ENCODE measurements at regions not wholly inside any gene's neighbourhood (a gene's known extent, or its start where the extent isn't known, plus 50 kb on each side); places are given as distances from the start of the nearest gene placed in this dataset.

DNA sequence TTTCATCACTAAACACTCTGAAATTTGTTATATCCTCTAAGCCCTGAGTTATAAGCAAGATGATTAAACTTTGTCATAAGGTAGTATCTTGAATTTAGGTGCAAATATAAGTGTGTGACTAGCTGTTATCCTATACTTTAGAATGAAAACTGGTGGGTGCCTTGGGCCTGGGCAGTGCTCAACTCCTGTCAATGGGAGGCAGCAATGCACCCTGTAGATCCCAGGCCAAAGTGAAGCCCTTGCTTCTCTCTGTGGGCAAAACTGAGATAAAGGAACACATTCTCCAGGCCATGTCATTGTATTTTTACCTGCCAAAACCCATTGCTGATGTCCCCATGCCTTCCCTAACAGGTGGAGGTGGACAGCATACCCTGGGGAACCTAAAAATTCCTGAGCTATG is 525.2 kb downstream of the TNS1 start:
- DNase-seq (ENCODE audit: low spot score) = no peak

DNA sequence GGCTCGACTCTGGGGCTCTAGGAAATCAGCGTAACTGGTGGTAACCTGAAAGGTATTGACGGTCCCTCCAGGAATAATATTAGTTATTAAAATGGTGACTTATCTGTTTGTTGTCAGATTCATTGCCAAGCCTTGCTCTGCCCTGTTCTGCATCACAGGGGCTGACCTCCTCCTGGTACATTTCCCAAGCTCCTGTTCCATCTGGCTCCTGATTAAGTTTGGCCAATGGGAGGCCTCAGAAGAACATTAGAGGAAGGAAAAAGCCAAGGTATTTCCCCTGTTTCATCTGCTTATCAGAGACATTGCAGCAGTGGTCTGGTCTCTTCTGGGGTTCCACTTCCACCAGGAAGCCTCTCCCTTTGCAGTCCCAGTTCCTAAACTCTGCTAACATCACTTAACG is 527.0 kb downstream of the TNS1 start:
- DNase-seq (ENCODE audit: low spot score) = peak; percentile 61

DNA sequence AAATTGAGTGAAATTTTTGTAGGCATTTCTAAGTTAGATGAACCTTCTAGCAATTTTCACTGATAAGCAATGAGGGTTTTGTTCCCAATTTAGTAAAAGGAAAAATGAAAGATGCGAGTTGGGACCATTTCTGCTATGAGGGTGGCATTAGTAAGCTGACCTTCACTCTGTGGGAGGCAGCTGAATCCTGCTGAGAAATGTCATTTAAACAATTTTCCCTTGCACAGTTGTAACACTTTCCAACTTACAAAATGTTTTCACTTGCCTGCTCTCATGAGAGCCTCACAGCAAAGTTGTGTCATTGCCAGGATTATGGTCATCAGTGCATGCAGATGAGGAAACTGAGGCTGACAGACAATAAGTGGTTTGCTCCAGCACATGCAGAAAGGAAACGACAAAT is 527.7 kb downstream of the TNS1 start:
- no peak for DNase-seq (ENCODE audit: low spot score)

DNA sequence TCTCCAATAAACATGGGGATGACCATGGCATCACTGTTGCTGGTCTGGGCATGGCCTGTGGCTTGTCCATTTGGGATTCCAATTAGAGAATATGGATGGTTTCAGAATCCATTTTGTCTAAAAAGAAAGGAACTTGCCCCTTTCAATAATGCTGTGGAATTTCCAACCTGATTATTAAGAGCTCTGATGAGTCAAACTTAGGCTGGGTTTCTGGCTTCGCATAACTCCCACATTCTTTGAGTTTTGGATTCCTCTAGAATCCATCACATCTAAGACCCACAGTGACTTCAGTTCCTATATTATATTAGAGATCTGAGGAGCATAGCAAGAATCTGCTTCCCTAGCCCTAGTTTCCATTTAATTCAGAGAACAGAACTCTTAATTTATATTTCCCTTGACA is 531.5 kb downstream of the TNS1 start:
- DNase-seq (ENCODE audit: low spot score) = no peak

DNA sequence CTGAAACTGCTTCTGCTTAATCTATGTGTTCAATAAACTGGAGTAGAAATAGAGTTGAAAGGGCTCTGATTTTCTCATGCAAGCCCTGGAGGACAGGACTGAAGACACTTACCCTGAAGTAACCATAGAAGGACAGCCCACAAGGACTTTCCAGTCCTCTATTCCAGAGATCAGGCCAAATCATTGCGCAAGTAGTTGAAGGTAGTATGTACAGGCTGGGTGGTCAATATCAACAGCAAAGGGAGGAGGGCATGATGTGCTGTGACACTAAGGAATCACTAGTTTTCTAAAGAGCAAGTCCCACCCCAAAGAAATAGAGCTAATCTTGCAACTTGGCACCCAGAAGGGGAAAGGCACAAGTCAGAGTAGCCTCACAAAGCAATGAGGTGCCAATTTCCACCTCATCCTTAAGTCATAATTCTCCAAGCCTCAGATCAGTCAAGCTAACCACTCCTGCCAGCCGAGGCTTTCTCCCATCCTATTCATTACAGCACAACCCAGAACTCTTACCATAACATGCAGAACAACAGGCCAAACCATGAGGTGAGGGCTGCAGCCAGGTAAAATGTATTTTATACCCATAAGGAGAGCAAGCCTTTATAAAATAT is 533.5 kb downstream of the TNS1 start:
- DNase-seq (ENCODE audit: low spot score) = no peak

DNA sequence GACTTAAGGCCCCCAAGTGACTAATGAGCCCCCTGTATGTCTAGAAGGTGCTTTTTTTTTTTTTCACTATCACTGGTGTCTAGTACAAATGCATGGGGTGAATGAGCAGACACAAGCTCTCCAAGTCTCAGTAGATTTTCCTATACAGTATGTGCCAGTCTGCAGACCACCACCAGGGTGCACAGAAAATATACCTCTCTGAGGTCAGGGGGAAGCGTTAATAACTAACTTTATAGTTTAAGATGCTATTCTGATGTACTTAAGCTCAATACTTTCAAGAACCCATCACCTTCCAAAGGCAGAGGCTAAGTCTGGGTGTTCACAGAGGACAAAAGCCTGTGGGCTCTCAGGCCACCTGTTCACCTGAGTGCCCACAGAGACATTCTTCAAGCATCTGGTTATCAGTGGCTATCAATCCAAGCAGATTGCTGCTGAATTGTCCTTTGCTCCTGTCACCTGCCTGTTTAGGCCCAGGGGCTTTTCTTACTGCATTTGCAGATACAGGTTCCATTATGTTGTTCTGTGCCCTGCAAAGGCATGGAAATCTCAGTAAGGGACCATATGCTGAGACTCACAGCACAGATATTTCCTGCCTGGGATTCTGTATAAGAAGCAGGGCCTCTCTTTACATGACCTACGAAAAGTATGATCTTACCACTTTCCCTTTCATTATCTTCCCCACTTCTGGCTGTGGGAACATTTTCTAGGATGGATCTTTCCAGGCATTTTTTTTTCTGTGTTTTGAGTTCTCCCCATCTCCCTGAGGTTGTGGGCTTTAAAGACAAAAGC is 534.6 kb downstream of the TNS1 start:
- DNase-seq (ENCODE audit: low spot score) = no peak

DNA sequence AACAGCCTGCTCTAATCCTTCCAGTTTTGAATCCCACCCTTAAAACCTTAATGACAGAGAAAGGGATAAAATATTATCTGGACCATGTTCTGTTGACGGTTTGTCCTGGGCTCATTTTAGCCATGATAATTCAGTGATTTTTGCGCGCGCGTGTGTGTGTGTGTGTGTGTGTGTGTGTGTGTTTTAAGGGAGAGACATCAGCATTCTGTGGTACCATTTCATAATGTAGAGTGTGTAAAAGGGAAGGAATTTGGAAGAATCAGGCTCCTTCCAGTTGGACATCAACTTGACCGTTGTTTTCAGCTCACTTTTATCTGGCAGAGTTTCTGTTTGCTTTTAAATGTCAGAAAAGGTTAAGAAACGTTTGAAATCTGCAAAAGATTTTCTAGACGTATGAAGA is 535.5 kb downstream of the TNS1 start:
- no peak for DNase-seq (ENCODE audit: low spot score)

DNA sequence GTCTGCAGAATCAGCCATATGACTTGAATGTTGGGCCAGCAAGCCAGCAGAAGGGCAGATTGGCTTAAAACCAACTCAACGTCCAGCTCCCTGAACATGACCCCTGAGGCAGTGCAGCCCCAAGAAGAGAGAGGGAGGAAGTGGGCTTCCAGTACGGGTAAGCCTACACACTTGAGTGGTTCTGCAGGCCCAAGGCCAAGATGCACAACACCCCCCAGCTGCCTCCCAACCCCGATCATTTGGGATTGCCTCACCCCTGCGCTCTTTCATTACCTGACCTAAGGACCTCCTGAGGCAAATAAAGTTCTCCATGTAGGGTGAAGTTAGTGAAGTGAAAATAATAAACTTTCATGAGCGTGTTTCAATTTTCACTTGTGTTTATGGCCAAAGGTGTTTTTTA is 536.0 kb downstream of the TNS1 start:
- DNase-seq (ENCODE audit: low spot score) = no peak

DNA sequence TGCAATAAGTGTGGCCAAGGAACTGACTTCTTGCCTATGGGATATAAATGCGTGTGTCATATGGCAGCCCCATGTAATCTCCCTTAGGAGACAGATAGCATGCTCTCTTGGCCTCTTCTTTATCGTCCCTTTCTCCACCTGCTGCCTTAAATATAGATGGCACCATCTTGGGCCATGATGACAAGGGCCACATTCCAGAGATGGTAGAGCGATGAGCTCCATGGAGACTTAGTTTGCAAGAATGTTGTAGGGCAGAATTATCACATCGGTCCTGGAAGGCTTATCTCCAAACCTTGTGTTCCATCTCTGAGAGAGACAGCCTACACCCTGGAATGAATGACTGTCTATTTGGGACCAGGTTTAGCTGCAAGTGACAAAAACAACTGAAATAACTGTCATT is 536.7 kb downstream of the TNS1 start:
- no peak for DNase-seq (ENCODE audit: low spot score)

DNA sequence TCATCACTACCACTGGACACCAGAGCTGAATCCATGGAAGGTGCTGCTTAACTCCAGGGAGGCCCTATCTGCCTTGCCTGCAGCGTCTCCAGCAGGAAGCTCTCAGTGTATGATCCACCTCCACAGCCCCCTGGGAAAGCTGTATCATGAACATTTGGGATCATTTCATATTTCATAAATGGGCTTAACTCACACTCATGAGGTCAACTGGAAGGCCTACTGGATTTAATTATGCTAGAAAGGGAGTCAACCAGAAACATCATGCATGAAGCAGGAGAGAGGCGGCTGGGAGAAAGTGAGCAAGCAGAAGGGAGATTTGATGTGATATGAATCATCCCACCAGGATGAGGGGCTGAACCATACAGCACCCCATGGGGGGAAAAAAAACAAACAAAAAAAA is 537.7 kb downstream of the TNS1 start:
- no peak for DNase-seq (ENCODE audit: low spot score)

DNA sequence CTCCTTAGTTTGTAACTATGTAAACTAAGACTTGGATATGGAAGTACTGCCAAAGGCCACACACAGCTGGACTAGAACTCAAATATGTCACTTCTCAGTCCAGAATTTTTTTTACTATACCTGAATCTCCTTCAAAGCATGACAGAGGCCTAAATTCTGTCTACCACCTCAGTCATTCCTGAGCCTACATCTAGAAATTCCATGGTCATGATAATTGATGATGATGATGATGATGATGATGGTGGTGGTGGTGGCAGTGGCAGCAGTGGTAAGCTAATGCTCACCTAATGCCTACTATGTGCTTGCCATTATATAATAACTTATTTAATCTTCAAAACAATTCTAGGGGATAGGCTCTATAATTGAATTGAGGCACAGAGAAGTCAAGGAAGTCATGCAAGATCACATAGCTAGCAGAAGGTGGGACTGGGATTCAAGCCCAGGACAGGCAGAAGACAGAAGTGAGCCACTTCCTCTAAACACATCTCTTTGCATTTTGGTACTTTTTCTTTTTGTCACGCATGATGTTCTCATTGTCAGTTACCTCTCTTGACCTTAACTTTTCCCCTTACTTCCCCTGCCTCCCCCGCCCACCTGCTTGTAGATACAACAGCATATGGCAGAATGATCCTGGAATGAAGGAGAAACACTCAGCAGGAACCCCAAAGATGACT is 539.3 kb downstream of the TNS1 start:
- no peak for DNase-seq (ENCODE audit: low spot score)

DNA sequence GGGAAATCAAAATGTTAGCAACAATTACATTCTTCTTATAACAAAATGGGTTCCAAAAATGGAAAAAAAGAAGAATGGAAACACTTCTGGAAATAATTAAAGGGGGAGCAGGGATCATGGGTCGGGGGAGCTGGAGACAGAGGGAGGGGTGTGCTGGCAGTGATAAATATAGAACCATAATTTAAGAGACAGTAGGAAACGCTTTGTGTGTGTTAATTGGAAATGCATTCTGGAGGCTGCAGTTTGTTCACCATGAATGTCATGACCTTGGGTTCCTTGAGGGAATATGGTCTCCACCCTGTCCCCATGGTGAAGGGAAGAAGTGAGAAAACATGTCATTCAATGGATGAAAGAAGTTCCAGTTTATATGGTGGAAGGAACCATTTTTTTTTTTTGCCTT is 540.7 kb downstream of the TNS1 start:
- no peak for DNase-seq (ENCODE audit: low spot score)

DNA sequence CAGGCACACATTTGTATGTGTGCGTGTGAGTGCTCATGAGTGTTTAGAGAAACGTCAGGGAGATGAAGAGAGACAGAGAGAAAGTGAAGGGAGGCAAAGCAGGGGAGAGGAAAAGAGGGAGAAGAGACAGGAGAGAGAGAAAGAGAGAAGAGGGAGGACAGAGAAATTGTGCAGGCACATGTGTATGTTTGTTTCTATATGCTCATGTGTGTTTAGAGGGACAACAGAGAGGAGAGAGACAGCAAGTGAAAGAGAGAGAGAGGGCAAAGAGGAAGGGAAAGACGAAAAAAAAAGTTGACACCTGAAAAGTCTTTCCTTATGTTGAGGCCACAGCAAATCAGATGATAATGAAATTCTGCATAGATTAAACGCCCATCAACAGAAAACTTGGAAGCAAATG is 541.1 kb downstream of the TNS1 start:
- no peak for DNase-seq (ENCODE audit: low spot score)

DNA sequence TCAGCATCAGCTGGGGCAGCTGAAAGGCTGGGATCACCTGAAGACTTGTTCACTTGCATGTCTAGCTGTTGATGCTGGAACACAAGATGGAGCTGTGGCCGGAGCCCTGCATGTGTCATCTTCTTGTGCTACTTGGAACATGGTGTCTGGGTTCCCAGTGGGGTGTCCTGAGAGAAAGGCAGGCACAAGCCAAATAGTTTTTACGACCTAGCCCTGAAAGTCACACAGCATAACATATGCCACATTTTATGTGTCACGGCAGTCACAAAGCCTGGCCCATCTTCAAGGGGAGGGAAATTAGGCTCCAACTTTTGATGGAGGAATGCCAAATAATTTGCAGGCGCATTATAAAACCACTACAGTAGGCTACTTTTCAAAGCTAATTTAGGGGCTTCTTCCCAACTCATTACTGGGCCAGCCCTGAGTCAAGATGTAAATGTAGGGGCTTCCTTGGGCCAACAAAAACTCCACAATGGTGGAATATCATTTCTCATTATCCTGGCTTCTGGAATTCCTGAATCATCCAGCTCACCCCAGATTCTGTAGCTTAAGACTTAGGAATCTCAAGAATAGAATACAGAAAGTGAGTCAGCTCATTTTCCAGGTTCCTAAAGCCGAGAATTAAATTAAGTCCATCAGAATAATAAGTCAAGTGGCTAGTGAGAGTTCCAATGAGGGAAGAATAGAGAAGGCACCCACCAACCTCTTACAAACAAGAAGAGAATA is 543.0 kb downstream of the TNS1 start:
- DNase-seq (ENCODE audit: low spot score) = no peak

DNA sequence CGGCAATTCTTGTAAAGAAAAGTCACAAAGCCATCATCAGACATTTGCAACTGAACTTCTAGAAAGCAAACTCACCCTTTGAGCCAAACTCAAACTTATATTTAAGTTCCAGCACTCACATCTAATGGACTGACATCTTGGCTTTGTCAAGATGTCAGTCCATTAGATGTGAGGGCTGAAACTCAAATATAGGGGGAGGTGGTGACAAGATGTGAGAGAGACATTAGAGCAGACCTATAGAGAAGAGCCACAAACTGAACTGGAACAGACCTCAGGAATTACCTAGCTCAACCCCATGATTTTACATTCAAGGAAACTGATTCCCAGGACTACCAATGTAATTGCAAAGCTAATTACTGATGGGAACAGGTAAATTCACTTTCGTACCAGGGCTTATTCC is 543.8 kb downstream of the TNS1 start:
- no peak for DNase-seq (ENCODE audit: low spot score)

DNA sequence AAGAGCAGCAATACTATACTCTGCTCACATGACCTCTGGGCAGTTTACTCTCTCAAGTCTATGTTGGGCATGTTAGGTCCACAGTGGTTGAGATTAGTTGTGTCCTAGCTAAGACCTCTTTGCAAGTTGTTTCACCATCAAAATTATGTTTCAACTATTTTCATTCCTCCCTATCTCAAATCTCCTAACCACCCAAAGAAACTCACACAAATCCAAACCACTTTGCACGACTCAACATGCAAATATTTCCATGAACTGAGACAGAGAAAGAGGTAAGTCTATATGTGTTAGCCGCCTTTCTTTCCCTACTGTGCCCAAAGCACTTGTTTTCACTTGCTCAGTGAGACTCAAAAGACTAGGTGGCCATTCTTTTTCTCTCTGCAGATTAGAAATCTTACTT is 546.8 kb downstream of the TNS1 start:
- no peak for DNase-seq (ENCODE audit: low spot score)

DNA sequence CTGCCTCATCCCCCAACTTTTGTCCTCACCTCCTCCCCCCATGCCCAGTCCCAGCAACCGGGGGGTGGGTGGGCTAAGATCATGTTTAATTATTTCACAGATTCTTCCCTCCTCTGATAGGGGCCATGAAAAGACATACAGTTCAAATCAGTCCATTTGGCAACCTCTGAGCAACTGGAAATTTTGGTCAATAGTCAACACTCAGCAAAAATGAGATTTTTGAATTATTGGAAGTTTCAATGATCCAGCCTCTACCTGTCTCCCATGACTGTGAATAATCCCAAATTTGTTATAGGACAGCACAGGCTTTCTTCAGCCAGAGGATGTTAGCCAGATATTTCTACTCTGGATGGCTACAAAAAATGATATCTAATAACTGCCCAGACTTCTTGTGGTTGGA is 549.9 kb downstream of the TNS1 start:
- no peak for DNase-seq (ENCODE audit: low spot score)

DNA sequence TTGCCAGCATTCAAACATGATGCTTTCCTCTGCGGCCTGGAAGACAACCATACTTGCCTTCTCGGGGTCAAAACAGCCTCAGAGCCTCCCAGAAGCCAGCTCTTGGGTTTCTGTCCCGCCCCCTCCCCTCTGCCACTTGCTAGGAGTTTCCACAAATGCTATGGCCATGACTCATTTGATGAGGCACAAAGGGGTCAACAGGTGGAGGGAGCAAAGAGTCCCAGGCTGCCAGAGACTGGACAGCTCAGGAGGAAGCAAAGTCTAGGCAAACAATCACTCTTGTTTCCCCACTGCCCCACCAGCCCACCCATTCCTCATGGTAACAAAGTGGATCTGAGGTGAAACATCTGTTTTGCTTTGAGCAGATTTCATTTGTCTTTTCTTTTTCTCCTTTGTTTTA is 551.1 kb downstream of the TNS1 start:
- no peak for DNase-seq (ENCODE audit: low spot score)

DNA sequence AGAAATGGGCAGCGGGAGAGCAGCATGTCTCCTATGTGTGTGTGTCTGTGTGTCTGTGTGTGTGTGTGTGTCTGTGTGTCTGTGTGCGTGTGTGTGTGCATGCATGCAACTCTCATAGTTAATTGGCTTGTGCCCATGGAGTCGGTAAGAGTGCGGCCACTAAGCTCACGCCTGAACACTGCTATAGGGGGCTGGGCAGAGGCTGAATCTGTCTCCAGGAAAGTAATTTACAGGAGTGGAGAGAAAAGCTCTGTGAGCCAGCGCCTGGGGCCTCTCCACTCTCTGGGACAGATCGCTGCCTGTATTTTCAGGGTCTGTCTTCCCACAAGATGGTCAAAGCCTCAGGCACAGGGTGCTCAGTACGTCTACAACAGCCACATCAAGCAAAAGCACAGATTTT is 553.4 kb downstream of the TNS1 start:
- DNase-seq (ENCODE audit: low spot score) = no peak

DNA sequence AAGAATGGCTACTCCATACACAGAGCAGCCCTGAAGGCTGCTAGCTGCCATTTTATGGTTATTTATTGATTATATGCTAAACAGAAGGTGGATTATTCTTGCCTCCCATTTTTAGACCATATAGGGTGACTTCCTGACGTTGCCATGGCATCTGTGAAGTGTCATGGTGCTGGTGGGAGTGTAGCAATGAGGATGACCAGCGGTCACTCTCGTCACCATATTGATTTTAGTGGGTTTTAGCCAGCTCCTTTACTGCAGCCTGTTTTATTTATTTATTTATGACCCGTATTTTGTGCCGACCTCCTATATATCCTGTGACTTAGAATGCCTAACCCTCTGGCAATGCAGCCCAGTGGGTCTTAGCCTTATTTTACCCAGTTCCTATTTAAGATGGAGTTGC is 553.9 kb downstream of the TNS1 start:
- DNase-seq (ENCODE audit: low spot score) = no peak

DNA sequence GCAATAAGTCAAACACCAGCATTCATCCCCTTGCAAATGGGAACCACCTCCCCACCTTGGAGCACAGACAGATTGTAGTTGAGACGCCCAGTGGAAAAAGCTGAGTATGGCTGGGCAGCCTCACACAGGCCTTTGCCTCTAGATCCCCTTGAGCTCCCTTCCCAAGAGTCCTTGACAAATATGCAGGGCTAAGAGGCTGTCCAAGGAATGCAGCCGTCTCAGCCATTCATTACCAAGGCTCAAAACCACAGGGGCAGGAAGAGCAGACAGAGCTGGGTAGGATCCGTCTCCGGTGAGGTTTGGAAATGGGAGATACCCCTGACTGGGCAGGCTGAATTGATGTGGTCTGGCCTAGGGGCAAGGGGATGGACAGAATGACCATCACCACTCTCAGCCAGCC is 557.1 kb downstream of the TNS1 start:
- DNase-seq (ENCODE audit: low spot score) = no peak

DNA sequence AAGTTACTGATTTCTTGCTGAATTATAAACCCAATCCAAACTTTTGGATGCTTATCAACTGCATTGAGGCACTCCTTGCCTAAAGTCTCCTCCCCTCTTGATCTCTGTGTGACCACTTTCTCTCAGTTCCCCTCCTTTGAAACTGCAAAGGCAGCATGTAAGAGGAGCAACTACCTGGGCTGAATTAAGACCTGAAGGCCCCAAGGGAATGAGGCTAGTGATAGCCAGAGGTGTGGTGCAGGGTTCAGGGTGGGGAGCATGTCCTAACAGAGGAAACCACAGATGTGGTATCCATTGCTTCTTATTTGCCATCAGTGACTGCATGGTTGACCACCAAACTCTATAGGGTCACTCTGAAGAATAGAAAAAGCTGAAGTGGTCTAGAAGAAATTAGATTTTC is 557.9 kb downstream of the TNS1 start:
- no peak for DNase-seq (ENCODE audit: low spot score)

DNA sequence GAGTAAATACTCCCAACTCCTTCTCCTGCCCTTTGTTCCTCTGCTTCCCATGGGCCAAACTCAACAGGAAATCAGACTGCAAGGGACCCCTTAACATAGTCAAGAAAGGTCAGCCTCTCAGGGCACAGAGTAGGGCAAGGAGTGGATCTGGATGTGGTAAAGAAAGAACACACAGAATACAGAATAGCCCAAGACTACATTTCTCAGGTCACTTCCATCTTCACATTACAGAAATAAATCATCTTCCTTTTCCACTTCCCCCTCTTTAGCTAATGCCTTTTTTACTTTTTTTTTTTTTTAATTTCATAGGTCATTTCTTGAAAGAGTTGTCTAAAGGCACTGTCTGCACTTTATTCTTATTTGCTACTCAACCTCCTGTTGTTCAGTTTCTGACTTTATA is 558.3 kb downstream of the TNS1 start:
- DNase-seq (ENCODE audit: low spot score) = no peak
